DND-41 (cell line): ENCODE measurements at regions not wholly inside any gene's neighbourhood (a gene's known extent, or its start where the extent isn't known, plus 50 kb on each side); places are given as distances from the start of the nearest gene placed in this dataset.

ENCODE experiments used
- ATAC-seq: fragments of 200-7000 bp; cut with Tn5 transposase; 3 replicates; pipeline ENCODE4 v1.9.1; 2021; ENCODE audit warnings: low read depth; ENCODE audit not compliant: insufficient read depth
- DNase-seq: peaks from one replicate; pipeline ENCODE4 v3.0.0-alpha.2; 2020
- H2AFZ ChIP-seq: 2 replicates; pipeline ENCODE4 v1.6.0; 2012; ENCODE audit warnings: low read depth, low read length
- H3K27ac ChIP-seq: 2 replicates; pipeline ENCODE4 v1.5.1; 2012; ENCODE audit warnings: low read length, inconsistent platforms
- H3K27me3 ChIP-seq: fragments of 200-600 bp; sonication (generic); 2 replicates; pipeline ENCODE4 v1.6.0; 2012; ENCODE audit warnings: low read length, mild to moderate bottlenecking, inconsistent platforms; ENCODE audit not compliant: insufficient read depth, poor library complexity
- H3K36me3 ChIP-seq: 2 replicates; pipeline ENCODE4 v1.5.1; 2012; ENCODE audit warnings: low read length, inconsistent platforms; ENCODE audit not compliant: insufficient read depth
- H3K4me1 ChIP-seq: 2 replicates; pipeline ENCODE4 v1.5.1; 2012; ENCODE audit warnings: mild to moderate bottlenecking, low read length; ENCODE audit not compliant: insufficient read depth
- H3K4me2 ChIP-seq: 2 replicates; pipeline ENCODE4 v1.6.0; 2012; ENCODE audit warnings: mild to moderate bottlenecking, moderate library complexity, low read length, inconsistent platforms; ENCODE audit not compliant: insufficient read depth
- H3K4me3 ChIP-seq, 2 experiments: fragments of 200-600 bp in 1 of 2; shearing (Covaris generic) in 1 of 2; 2 replicates each; pipeline ENCODE4 v1.5.1; 2012 to 2016; ENCODE audit warnings: inconsistent platforms in 2 of 2, low read length in 2 of 2, mild to moderate bottlenecking in 2 of 2, low read depth in 1 of 2, moderate library complexity in 1 of 2
- H3K79me2 ChIP-seq: 2 replicates; pipeline ENCODE4 v1.6.0; 2012; ENCODE audit warnings: low read length, inconsistent platforms; ENCODE audit not compliant: insufficient read depth
- H3K9ac ChIP-seq: 2 replicates; pipeline ENCODE4 v1.6.0; 2012; ENCODE audit warnings: low read depth, mild to moderate bottlenecking, inconsistent platforms, low read length, moderate library complexity
- H3K9me3 ChIP-seq: 2 replicates; pipeline ENCODE4 v1.5.1; 2012; ENCODE audit warnings: low read length, moderate library complexity, mild to moderate bottlenecking, inconsistent platforms; ENCODE audit not compliant: insufficient read depth, severe bottlenecking
- H4K20me1 ChIP-seq: 2 replicates; pipeline ENCODE4 v1.6.0; 2012; ENCODE audit warnings: low read length; ENCODE audit not compliant: insufficient read depth
- CTCF ChIP-seq: IDR thresholded peaks from 2 replicates; pipeline ENCODE4 v1.5.1; 2012; ENCODE audit warnings: borderline replicate concordance, low read length, moderate library complexity, mild to moderate bottlenecking; ENCODE audit not compliant: poor library complexity, severe bottlenecking; ENCODE audit errors: extremely low read depth
- EZH2 ChIP-seq: IDR thresholded peaks from 3 replicates; pipeline ENCODE4 v1.6.1; 2012; ENCODE audit warnings: borderline replicate concordance, low read depth, mild to moderate bottlenecking, moderate library complexity, low read length, inconsistent platforms; ENCODE audit not compliant: severe bottlenecking

- Histone ChIP-seq H3K27ac (no peak overlapping the region), H2AFZ (no peak overlapping the region), H3K4me3 (no peak overlapping the region), H3K27me3 (no peaks in the 10 kb centered on the region), H3K4me1 (no peaks in the 10 kb centered on the region), H3K9ac (no peak overlapping the region), H3K79me2 (peaks cover 46% of the 10 kb centered on the region), H3K4me2 (no peak overlapping the region), H3K36me3 (peaks cover 54% of the 10 kb centered on the region), H3K9me3 (no peaks in the 10 kb centered on the region), H4K20me1 (peaks cover 22% of the 10 kb centered on the region; the same call in 1 of the 2 replicates)
- ATAC-seq (no peak), DNase-seq (no peak)
- no peak for TF ChIP-seq EZH2
- no peak for TF ChIP-seq CTCF
These were observed 73.2 kb downstream of the BOLA3 start for GRCh38 chr2:74074487-74074886.

GRCh38 chr2:74076074-74076470 lies 71.6 kb downstream of the BOLA3 start:
- Histone ChIP-seq H2AFZ (no peak overlapping the region), H3K27ac (no peak overlapping the region), H3K9ac (no peak overlapping the region), H3K4me1 (no peaks in the 10 kb centered on the region), H3K4me2 (no peak overlapping the region), H3K36me3 (peaks cover 60% of the 10 kb centered on the region), H3K4me3 (no peak overlapping the region), H3K9me3 (no peaks in the 10 kb centered on the region), H3K79me2 (peaks cover 31% of the 10 kb centered on the region), H3K27me3 (no peaks in the 10 kb centered on the region), H4K20me1 (peaks cover 20% of the 10 kb centered on the region)
- DNase-seq, result no peak
- no peak for ATAC-seq
- no peak for TF ChIP-seq EZH2
- no peak for TF ChIP-seq CTCF

GRCh38 chr2:74077636-74078035 lies 70.1 kb downstream of the BOLA3 start:
- no peak for TF ChIP-seq EZH2
- TF ChIP-seq CTCF, result no peak
- Histone ChIP-seq H3K9me3 (no peaks in the 10 kb centered on the region), H4K20me1 (peaks cover 23% of the 10 kb centered on the region), H3K36me3 (peaks cover 76% of the 10 kb centered on the region), H3K27me3 (no peaks in the 10 kb centered on the region), H3K4me3 (no peak overlapping the region), H3K4me2 (no peak overlapping the region), H3K4me1 (no peaks in the 10 kb centered on the region), H3K9ac (no peak overlapping the region), H3K79me2 (peaks cover 23% of the 10 kb centered on the region), H2AFZ (no peak overlapping the region), H3K27ac (no peak overlapping the region)
- DNase-seq (no peak), ATAC-seq (no peak)

GRCh38 chr2:74078466-74078865 lies 69.2 kb downstream of the BOLA3 start:
- peaks cover 77% of the 10 kb centered on the region for H3K36me3 ChIP-seq
- H3K27me3 ChIP-seq, result no peaks in the 10 kb centered on the region
- ATAC-seq (no peak), DNase-seq (no peak)
- no peaks in the 10 kb centered on the region for H3K9me3 ChIP-seq
- H3K4me1 ChIP-seq, result no peaks in the 10 kb centered on the region
- peaks cover 18% of the 10 kb centered on the region for H4K20me1 ChIP-seq
- peaks cover 19% of the 10 kb centered on the region for H3K79me2 ChIP-seq
- H3K4me2 ChIP-seq, result no peak overlapping the region
- H3K9ac ChIP-seq, result no peak overlapping the region
- TF ChIP-seq CTCF (no peak), EZH2 (no peak)
- H2AFZ ChIP-seq, result no peak overlapping the region
- H3K27ac ChIP-seq, result no peak overlapping the region
- H3K4me3 ChIP-seq, result no peak overlapping the region
